ENCODE measurements at regions not wholly inside any gene's neighbourhood (a gene's known extent, or its start where the extent isn't known, plus 50 kb on each side); places are given as distances from the start of the nearest gene placed in this dataset.
A peak's percentile ranks its signal among the peaks of the same experiment; 100 is the strongest.

DNA sequence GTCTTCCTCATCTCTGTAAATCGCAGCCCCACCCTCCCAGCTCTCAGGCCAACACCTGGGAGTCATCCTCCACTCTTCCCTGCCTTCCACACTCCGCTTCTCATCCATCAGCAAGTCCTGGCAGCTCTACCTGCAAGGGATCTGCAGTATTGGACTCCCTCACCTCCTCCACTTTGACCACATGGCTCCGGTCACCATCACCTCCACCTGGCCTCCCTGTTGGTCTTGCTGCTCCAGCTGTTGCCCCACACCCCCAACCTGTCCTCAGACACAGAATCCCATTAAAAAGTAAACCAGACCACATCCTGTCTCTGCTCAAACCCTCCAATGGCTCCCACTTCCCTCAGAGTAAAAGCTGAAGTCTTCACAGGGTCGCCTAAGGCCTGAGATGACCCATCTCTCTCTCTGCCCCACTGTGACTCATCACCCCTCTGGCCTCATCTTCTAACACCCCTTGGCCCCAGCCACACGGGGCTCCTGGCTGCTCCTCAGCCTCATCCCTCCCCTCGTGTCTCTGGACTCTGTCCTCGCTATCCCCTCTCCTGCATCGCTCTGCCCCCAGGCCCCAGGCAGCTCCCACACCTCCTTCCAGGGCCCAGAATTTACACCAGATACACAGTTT lies 185.1 kb upstream of the SULF2 start:
- no peak for DNase-seq

DNA sequence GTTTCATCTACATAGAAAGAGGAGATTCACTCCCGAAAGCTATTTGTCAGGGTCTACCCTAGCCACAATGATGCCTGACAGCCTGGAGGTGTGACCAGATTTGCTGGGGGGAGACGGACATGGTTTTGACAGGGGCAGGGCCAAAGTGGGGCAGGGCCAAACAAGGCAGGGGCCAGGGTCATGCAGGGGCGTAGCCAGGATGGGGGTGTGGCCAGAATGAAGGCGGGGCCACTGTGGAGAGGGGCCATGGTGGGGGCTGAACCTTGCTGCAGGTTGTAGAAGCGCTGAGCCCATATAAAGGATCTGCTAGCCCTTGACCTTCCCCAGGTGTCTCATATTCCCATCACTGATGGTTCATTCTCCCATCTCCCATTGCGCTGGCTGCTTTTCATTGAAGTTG lies 184.1 kb upstream of the SULF2 start:
- no peak for DNase-seq

DNA sequence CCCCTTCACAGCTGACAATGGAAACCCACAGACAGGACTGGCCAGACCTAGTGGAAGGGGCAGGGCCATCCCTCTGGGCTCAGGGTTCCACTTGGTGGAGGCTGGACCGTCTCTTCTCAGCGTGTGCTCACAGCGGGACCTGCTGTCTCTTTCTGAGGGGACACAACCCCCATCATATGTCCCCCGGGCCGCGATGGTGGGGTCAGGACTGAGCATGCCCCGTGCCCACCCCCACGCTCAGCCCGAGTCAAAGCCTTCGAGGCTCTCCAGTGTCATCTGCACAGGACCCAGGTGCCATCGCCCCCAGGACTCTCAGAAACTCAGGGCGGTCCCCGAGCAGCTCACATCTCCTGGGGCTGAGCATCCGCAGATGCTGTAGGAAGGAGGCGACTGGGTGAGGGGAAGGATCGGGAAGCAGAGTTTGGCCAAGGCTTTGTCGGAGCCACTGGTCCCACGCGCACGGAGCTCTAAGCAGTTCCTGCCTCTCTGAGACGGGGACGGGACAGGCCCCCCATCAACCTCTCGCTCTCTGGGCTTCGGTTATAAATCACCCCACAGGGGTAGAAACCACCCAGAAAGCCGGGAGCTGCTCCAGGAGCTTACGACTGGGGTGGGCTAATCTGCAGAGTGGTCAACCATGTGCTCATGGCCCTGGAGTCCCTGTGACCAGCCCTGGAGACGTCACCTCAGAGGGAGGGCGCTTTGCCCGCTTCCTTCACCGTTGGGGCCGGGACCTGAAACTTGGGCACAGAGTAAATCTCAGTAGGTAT lies 183.4 kb upstream of the SULF2 start:
- DNase-seq: no peak

DNA sequence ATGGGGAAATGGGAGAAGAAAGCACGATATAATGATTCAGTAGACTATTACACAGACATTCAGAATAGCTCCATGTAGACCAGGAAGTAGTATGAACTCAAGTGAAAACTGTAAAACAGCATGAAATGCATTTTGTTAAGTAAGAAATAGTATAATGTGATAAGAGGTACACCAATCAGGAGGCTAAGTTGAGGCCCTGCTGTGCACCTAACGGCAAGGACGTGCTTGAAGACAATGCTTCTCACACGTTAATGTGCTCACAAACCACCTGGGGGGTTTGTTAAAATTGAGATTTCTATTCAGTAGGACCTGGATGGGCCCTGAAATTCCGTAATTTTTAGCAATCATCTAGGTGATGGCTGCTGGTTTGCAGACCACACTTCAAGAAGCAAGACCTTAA lies 178.9 kb upstream of the SULF2 start:
- no peak for DNase-seq

DNA sequence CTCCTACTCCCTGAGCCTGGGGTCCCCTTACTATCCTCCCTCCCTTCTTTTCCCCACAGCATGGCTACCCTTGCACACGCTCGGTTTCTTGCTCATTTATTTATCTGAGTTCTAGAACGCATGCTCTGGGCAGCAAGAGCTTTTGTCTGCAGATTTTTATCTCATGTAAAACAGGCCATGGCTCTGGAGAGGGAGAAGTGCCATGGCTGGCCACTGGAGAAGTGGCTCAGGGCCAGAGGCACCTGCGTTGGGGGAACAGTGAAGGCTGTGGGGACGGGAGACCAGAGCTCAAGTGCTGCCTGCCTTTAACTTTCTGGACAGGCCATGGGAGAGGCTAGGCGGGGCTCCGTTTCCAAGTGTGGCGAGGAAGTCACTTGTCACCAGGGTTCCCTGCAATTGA lies 177.7 kb upstream of the SULF2 start:
- no peak for DNase-seq

DNA sequence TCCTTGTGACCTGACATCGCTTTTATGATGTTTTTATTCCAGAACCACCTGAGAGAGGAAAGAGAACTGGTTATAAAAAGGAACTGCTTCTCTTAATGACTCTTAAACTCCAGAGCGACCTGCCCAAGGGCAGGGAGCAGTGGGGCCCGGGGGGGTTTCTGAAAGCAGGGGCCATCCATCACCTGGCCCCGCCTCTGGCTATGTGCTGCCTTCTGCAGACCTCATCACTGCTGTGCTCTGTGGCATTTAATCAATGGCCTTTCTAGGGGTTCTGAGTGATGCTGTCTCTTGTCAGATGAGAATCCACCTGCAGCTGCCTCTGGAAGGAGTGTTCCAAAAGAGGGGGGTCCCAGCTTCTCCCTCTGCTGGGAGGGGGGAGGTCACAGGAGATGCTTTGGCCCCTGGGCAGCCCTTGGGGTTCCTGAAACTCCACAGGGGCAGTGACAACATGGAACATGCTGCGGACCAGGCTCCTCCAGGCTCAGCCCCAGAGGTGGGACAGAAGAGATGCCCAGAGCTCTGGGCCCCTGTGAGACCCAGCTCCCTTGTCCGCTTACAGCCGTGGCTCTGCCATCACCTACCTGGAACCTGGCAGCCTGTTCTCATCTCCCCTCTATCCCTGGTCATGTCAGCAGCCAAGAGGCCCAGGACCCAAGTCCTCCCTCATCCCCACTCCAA lies 177.1 kb upstream of the SULF2 start:
- no peak for DNase-seq

DNA sequence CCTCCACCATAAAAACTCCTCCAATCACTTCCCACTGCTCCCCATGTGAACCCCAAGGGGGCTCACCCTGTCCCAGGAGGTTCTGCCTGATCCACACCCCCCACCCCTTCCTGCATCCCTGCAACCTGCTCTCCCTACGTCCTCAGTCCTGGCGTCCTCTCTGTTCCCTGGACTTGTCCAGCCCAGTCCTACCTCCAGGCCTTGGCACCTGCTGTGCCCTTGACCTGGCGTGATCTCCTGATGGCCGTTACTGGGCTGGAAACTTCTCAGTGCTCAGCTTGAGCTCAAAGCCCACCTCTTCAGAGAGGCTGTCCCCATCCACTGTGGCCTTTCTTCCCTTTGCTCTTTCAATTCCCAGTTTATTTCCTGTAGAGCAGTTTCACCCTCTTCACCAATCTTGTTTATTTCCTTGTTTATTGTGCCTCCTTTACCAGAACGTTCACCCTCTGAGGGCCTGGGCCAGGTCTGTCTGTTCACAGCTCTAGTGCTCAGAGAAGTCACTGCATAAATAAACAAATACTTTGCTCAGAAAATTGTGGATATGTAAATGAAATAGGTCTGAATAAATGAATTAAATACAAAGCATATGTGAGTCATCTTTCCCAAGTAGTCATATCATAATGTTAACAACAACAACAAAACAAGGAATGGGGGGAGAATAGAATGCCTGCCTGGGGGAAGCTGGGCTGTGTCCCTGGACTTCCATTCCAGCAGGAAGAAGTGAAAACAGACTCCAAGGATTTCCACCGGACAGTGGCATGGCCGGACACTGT lies 175.7 kb upstream of the SULF2 start:
- no peak for DNase-seq

DNA sequence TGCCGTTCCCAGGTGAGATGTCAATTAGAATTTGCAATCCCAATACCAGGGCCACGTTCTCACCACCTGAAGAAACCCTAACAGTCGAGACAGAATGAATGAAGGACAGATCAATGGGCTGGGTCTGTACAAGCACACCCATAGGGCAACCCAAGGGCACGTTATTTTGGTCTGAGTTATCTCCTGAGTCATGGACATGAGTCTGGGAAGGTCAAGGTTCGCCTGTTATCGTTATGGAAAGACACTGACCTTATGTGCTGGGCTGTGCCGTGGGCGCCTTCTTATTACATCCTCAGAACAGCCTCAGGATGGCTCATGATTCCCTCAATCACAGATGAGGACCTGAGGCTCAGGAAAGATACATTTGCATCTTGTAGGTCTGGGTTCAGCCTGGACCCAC lies 175.0 kb upstream of the SULF2 start:
- no peak for DNase-seq

DNA sequence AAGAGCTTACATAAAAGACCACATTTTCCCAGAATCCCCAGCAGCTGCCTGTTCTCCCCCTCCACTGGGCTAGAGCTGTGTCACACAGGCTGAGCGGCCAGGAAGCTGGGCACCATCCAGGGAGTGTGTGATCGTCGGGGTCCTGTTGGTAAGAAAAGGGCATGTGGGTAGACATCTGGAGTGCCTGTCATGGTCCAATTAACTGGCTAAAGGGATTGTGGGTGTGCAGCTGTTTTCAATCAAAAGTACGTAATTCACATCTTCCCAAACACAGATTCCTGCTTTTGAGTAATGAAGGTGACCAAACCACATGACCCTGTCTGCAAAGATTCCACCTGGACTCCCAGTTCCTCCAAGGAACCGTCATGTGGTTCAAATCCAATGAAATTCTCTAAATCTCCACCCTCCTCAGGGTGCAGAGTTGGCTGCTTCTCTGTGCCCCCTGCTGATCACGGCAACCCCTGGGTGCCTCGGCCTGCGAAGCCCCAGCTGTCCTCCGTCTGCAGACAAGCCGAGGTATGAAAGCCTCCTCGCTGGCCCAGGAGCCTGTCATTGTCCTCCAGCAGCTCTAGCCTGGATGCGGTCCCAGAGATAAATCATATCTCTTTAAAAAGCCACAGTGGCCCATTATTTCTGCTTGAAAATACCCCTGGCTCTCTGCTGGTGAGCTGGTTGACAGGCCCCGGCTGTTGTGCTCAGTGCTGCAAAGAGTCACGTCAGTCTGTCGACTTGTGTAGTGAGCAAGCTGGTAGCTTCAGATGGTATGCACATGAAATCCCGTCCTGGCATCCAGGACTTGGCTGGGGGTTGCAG lies 172.9 kb upstream of the SULF2 start:
- peak; percentile 83 for DNase-seq

DNA sequence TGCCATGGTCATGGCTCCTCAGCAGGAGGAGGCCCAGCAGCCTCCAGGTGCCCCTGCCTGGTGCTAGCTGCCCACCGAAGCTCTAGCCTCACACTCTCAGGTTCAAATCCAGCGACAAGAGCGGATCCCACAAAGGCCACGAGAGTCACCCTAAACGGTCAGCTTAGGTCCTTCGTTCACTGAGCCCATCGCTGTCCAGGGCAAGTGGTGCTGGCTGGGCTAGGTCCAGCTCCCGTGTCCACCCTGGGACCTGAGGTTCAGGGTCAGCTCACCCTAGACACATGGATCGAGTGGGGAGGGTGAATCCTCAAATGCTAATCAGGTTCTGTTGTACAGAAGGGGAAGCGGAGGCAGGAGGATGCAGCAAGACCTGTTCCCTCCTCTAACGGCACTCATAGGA lies 171.9 kb upstream of the SULF2 start:
- no peak for DNase-seq

DNA sequence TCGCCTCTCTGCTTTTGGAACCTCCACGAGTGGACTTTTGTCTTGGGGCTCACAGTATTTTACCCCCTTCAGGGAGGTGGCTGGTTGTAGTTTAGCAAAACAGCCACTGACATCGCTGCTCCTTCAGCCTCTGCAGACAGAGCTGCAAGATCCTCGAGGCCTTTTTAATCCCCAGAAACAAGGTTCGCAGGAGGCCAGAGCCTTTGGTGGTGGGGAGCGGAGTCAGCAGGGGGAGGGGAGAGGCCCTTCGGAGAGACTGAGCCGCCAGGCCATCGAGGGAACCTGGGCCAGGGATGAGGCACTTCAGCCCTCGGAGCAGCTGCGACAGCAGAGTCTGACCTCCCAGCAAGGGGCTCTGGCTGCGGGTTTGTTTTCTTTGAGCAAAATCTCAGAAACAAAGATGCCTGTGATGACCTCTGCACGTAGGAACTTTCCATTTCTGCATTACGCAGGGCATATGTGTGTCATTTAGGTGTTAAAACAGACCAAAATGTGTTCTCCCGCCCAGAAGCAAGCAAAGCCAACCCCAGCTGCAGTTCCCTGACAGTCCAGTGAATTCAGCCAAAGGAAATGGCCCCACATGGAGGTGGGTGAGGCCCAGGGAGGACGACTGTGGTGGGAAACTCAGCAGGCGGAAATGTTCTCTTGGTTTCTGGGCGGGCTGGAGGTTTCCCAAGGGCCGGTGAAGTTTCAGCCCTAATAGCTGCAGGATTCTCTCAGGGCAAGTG lies 171.2 kb upstream of the SULF2 start:
- peak; percentile 87 for DNase-seq

DNA sequence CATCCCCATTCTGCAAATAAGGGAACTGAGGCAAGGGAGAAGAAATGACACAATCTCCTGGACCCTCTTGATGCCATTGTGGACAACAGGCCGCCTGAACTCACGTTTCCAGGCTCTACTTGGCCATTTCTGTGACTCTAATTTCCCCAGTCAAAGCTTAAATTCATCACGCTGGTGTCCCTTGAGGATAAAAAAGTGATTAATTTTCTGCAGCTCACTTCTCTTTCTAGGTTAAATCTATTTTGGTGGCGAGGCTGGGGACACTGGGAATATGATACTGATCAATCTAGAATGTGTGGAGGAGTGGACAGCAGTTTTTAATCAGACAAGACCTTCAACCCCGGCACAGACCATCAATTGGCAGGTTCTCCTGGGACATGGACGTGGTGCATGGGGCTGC lies 168.2 kb upstream of the SULF2 start:
- DNase-seq: no peak

DNA sequence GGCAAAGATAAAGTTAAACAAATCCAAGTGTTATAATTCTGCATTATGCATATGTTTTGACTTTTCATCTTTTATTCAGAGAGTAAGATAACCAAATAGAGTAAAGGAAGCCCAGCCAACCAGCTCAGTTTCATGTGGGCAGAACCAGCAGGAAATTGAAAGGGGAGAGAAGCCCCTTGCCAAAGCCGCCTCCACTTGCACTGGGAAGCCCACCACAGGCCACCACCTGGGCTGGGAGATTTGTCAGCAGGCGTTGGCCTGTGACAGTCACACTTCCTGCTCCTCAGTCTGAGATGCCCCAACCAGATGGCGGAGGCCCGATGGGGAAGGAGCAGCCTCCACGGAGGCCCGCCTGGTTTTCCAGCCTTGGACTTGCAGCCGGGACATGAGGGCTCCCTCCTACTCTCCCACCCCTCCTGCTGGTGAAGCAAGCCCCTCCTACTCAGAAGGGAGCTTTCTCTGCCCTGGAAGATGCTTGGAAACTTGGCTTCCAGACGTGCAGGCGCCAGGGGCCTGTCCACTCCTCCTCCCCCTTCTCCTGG lies 166.8 kb upstream of the SULF2 start:
- DNase-seq: no peak

DNA sequence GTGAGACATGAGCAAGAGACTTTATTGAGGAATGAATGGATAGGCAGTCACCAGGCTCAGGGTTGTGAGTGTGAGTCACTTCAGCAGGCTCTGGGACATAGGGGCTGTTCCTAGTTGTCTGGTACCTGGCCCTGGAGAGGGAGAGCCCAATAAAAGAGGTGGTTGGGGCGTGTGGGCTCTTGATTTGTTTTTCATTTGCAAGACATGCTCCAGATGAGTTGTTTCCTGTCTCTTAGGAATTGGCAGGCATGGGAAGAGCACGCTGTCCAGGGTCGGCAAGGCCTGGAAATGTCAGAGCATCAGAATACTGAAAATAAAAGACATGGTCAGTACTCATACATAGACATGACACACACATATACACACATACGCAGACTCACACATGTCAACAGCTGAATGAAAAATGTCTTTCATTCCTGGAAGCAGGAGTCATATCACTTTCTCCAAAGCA lies 166.3 kb upstream of the SULF2 start:
- DNase-seq: no peak

DNA sequence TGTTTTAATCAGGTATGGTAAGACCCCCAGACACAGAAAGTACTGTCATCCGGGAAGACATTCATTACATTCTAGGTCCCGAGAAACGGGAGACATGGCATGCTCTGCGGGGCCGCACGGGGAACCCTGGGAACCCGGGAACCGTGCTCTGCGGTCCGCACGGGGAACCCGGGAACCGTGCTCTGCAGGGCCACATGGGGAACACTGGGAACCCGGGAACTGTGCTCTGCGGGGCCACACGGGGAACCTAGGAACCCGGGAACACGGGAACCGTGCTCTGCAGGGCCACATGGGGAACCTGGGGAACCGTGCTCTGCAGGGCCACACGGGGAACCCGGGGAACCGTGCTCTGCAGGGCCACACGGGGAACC lies 165.6 kb upstream of the SULF2 start:
- DNase-seq: no peak

DNA sequence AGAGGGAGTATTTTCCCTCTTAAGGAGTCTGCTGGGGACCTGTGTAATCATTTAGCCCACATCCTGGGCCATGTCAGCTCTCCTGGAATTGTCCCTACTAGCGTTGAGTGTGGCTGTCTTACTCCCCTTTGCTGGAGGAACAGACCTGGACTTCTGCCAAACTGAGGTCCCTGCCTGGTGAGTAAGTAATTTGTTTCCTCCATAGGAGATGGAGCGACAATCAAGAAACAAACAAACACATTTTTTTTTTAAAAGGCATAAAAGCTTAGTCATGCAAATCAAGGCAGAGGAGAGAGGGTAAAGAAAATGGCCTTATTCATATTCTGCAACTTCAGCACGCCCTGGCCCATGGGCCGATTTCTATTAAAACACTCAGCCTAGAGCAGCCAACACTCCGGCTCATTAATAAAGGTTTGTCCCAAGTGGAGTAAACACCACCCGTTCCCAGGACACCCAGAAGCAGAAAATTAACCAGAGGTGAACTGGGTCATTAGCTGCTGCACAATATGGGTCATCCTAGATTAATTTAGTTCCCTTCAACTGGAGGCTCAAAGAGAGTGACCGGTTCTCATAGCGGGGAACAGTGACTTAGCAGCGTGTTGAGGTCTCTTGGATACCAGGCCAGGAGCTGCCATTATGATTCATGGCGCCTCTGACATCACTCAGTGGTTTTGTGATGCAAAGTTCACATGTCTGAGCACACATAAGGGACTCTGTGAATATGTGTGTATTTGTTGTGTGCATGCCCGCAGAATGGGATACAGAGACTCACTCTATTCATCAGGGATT lies 165.0 kb upstream of the SULF2 start:
- no peak for DNase-seq

DNA sequence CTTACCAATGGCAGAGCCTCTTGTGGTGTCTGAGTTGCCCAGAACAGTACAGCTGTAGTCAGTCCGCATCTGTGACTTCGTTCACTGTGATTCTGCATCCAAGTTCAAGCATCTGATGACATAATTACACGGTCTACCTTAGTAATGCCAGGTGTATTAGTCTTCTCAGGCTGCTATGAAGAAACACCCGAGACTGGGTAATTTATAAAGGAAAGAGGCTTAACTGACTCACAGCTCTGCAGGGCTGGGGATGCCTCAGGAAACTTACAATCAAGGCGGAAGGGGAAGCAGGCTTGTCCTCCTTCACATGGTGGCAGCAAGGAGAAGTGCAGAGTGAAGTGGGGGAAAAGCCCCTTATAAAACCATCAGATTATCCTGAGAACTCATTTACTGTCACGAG lies 163.9 kb upstream of the SULF2 start:
- DNase-seq: no peak

DNA sequence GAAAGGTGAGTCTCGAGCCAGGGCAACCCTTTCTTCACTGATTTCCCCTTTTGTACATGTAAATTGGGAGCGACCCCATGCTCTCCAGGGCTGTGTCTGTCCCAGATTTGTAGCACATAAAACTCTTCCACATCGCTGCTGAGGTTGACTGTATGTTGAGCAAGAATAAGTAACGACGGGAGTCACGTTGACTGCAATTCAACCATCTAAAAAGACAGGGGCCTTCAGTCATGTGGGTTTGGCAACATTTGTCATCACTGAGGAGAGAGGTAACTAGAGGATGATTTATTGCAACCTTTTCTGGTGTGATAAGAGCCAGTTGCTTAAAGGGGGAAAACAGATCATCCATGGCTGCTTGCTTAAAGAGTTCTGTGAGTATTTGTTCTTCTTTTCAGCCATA lies 159.4 kb upstream of the SULF2 start:
- no peak for DNase-seq

DNA sequence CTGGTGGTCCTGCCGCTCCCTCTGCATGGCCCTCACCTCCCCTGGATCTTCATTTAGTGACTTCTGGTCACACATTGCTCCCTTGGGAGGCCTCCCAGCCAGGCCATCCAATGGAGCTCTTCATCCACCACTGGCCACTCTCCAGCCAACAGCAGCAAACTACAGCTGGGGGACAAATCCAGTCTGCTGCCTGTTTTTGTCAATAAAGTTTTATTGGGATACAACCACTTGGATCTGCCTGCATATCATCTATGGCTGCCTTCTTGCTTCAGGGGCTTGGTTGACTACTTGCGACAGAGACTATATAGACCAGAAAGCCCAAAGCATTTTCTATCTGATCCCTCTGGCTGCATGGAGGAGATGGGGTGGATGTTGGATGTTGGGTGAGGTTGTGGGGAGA lies 156.6 kb upstream of the SULF2 start:
- no peak for DNase-seq

DNA sequence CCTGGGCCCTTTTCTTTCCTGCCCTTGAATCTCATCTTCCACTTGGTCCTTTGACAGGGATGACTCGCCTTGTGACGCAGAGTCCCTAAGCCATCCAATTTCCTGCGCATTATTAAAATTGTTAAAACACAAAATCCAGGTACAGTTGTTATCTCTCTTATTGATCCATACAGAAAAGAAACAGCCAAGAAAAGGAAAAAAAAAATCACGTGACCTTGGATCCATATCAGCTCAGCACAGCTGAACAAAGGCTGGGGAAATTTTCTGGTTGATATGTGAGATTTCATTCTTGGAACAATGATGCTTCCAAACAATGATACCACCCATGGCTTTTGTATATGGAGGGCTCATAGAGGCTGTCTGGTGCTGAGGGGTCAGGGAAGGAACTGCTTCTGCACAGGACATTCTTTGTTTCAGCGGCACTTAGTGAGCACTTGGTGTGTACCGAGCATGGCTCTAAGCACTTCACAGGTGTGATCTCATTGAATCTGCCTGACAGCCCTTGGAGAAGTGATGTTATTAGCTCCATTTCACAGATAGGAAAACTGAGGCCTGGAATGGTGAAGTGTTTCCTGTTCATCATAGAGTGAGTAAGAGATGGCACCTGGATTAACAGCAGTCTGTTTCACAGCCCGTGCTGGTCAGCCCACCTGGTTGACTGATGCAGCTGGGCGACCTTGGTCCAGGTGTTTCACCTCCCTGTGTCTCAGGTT lies 155.0 kb upstream of the SULF2 start:
- DNase-seq: no peak
